ENCODE measurements at regions not wholly inside any gene's neighbourhood (a gene's known extent, or its start where the extent isn't known, plus 50 kb on each side); places are given as distances from the start of the nearest gene placed in this dataset.
"Not testable (repeated sequence)": the region's sequence is repeated elsewhere in the genome, so short reads cannot be mapped to it uniquely, and the experiment has no call there.

DNA sequence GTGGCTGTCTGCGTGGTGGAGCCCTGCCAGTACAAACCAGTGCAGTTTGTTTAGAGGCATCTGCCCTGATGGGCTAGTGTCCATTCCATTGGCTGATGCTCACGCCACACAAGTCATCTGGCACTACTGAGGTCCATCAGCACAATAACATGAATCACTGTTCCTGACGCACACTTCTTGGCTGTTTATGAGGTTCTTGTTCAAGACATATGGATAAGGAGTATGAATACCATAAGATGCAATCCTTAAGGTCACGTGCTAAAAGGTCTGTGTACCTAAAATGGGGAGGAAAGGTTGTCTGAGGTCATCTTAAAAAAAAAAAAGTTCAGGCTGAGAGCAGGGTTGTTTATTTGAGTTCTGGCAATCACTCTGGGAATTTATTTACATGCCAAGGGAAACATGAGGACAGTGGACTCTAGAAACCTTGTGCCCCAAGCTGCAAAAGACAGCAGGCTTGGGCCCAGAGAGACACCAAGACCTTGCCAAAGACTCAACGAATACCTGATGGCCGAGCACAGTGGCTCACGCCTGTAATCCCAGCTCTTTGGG lies 54.1 kb upstream of the SHLD1 start:
- no peak for DNase-seq (ENCODE audit: low spot score)

DNA sequence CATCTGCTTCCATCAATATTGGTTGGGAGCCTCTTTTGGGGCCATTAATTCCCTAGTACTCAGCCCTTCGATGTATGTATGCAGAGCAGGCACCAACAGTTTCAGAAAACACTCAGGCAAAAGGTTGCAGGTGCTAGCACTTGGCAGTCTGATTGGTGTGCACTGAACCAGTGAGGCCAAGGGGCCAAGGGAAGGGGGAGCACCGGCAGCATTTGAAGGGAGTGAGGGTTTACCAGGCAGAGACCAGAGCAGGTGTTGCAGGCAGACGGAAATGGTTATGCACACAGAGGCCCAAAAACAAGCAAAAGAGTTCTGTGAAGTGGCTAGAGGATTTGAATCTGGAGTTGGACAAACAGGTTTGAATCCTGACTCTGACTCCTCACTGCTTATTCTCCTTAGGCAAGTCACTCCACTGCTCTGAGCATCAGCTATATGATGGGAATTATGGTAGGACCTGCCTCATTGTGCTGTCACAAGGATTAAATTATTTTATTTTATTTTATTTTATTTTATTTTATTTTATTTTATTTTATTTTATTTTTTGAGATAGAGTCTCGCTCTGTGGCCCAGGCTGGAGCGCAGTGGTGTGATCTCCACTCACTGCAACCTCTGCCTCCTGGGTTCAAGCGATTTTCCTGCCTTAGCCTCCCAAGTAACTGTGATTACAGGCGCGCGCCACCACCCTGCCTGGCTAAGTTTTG lies 58.1 kb upstream of the SHLD1 start:
- DNase-seq (ENCODE audit: low spot score) = no peak

- peak; percentile 38 for DNase-seq (ENCODE audit: low spot score)
Measured at GRCh38 chr20:5689463-5689862, 60.7 kb upstream of the SHLD1 start.

DNA sequence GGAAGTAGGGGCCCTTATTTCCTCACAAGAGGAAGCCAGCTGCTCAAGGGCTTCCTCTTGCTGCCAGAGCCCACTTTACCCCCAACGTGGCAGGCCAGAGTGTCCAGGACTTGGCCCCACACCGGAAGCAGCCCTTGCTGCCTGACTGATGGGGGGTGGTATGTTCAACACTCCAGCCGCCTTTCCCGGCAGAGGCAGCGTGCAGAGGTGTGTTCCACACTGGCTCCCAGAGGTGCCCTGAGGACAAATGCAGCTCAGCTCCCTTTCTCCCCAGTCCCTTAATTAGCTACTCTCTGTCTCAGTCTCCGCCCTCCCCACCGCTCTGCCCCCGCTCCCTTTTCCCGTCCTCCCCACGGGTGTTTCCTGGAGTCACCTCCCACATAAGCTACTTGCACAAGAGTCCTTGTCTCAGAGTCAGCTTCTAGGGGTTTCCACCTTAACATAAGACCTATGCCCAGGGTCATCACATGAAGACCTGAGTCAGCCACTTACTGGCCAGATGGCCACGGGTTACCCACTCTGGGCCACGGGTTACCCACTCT lies 61.7 kb upstream of the SHLD1 start:
- DNase-seq (ENCODE audit: low spot score) = peak; percentile 17

- peak; percentile 12 for DNase-seq (ENCODE audit: low spot score)
Measured at GRCh38 chr20:5687884-5688283, 62.3 kb upstream of the SHLD1 start.

- no peak for DNase-seq (ENCODE audit: low spot score)
Measured at GRCh38 chr20:5686384-5687105, 63.7 kb upstream of the SHLD1 start.

DNA sequence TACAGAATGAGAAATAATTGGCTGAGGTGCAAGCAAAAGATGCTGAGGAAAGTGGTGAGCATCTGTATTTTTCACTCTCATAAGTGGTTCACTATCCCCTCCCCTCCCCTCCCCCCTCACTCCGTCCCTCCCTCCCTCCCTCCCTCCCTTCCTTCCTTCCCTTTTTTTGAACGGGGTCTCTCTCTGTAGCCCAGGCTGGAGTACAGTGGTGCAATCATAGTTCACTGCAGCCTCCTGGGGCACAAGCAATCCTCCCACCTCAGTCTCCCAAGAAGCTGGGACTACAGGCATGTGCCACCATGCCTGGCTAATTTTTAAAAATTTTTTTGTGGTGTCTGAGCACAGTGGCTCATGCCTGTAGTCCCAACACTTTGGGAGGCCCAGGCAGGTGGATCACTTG lies 67.6 kb upstream of the SHLD1 start:
- DNase-seq (ENCODE audit: low spot score) = not testable (repeated sequence)

DNA sequence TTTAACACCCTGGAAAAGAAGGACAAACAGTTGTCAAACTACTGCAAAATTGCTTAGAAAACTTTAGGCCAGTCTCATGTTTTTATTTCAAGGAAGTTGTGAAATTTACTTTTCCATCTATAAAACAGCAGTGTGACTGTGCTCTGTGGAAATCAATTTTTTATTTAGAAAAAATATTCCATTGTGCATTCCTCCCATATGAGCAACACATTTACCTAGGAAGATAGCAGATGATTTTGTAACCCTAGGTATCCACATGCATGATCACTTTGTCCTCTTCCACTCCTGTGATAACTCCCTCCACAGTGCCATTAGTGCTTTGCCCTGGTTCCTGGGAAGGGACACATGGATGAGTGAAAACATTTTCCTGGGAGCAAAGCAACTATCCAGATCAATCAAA lies 69.4 kb upstream of the GPCPD1 start:
- DNase-seq (ENCODE audit: low spot score) = no peak

DNA sequence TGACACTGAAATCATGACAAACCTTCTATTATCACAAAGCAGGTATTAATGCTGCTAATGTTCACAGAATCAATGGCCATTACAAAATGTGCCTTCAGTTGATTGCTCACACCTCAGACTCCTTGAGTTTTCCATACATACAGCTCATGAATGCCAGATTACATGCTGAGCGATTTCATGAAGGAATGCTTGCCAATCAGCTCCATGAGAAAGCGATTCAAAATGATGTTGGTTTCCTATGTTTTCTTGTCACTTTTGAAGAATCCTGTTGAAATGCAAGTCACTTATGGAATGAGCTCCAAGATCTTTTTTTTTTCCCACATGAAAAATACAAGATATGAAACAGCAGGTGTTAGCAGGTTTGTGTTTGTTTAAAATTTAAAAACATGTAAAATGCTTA lies 68.0 kb upstream of the GPCPD1 start:
- DNase-seq (ENCODE audit: low spot score) = no peak

- DNase-seq (ENCODE audit: low spot score) = not testable (repeated sequence)
Measured at GRCh38 chr20:5677944-5678343, 67.1 kb upstream of the GPCPD1 start.

GRCh38 chr20:5677389-5677788 lies 66.6 kb upstream of the GPCPD1 start:
- DNase-seq (ENCODE audit: low spot score) = no peak

- peak; percentile 55 for DNase-seq (ENCODE audit: low spot score)
Measured at GRCh38 chr20:5675103-5676091, 64.6 kb upstream of the GPCPD1 start.

- no peak for DNase-seq (ENCODE audit: low spot score)
Measured at GRCh38 chr20:5674176-5674660, 63.4 kb upstream of the GPCPD1 start.

- DNase-seq (ENCODE audit: low spot score) = no peak
Measured at GRCh38 chr20:5670874-5671273, 60.1 kb upstream of the GPCPD1 start.

DNA sequence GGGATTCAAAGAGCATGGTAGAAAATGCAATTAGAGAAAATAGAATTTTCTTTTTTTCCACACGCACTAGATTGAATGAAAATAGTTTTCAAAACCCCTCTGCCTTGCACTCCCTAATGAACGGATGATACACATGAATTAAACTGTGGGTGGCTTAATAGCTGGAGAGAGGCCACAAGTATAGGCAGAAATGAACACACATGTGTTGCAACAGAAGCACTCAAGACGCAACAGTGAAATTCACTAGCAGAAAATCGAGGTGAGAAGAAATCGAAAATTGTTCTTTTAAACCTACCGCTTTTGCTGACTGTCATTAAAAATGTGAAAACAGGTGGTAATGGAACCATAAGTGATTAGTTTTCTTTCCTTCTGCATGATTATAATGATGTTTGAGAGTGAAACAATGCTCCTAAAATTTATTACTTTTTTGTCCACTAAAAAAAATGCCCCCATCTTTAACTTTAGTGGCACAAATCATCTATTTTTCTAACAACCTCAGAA lies 59.3 kb upstream of the GPCPD1 start:
- no peak for DNase-seq (ENCODE audit: low spot score)

GRCh38 chr20:5668529-5668868 lies 57.7 kb upstream of the GPCPD1 start:
- no peak for DNase-seq (ENCODE audit: low spot score)

- DNase-seq (ENCODE audit: low spot score) = no peak
Measured at GRCh38 chr20:5667705-5668528, 57.1 kb upstream of the GPCPD1 start.

DNA sequence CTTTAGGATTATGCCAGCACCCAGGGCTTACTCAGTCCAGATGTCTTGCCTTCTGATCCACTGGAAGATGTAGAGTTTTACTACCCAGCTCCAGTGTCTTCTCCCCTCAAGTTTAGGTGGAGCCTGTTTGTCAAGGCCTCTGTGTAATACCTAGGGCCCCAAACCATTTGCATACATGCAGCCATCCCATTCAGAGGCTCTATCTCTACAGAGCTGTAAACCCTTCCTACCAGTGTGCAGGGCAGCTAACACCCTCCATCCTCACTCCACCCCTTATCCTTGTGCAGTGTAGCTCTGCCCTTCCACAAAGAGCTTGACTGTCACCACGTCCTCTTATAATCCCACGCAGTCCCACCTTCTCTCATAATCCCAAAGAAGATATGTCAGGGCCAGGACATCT lies 54.6 kb upstream of the GPCPD1 start:
- no peak for DNase-seq (ENCODE audit: low spot score)

DNA sequence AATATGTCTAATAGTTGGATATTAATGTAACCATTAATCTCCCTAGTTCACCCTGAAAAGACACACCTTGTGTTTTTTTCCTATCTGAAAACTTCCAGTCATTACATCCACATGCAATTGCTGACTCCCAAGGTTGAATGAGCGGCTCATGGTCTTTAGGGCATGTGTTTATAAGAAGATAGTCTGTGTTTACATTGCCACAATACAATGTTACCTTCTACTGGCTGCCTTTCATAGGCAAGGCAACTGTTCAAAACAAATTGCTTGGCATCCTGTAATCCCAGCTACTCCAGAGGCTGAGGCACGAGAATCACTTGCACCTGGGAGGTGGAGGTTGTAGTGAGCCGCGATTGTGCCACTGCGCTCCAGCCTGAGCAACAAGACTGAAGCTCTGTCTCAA lies 52.6 kb upstream of the GPCPD1 start:
- DNase-seq (ENCODE audit: low spot score) = no peak

GRCh38 chr20:5662769-5663168 lies 52.0 kb upstream of the GPCPD1 start:
- no peak for DNase-seq (ENCODE audit: low spot score)

DNA sequence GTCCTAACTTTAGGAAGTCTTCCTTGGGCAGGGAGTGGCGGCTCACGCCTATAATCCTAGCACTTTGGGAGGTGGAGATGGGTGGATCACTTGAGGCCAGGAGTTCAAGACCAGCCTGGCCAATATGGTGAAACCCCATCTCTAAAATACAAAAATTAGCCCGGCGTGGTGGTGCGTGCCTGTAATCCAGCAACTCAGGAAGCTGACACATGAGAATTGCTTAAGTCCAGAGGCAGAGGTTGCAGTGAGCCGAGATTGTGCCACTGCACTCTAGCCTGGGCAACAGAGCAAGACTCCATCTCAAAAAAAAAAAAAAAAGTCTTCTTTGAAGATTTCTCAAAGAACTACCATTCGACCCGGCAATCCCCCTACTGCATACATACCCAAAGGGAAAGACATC lies 50.0 kb upstream of the GPCPD1 start:
- not testable (repeated sequence) for DNase-seq (ENCODE audit: low spot score)

Data from Ammon's horn (tissue), 1 donor.